Lower lobe of right lung (tissue), 2 donors: ENCODE measurements at regions not wholly inside any gene's neighbourhood (a gene's known extent, or its start where the extent isn't known, plus 50 kb on each side); places are given as distances from the start of the nearest gene placed in this dataset.

Source experiments
- ATAC-seq, 2 donors: fragments of 200-7000 bp; cut with Tn5 transposase; one replicate each; pipeline ENCODE4 v1.9.1; 2020 to 2022; ENCODE audit warnings: mild to moderate bottlenecking in 2 of 2, moderate library complexity in 2 of 2
- DNase-seq: peaks from one replicate; pipeline ENCODE4 v3.0.0-alpha.2; 2020
- H3K27ac ChIP-seq: fragments of 200-600 bp; one replicate; pipeline ENCODE4 v1.8.0; 2022
- H3K27me3 ChIP-seq: fragments of 200-600 bp; one replicate; pipeline ENCODE4 v1.8.0; 2022; ENCODE audit warnings: low read depth
- H3K36me3 ChIP-seq: fragments of 200-600 bp; one replicate; pipeline ENCODE4 v1.8.0; 2022; ENCODE audit warnings: mild to moderate bottlenecking
- H3K4me1 ChIP-seq: fragments of 200-600 bp; one replicate; pipeline ENCODE4 v1.8.0; 2022
- H3K4me3 ChIP-seq: fragments of 200-600 bp; one replicate; pipeline ENCODE4 v1.8.0; 2022; ENCODE audit warnings: mild to moderate bottlenecking
- H3K9me3 ChIP-seq: fragments of 200-600 bp; one replicate; pipeline ENCODE4 v1.8.0; 2022
- intact Hi-C: fragments of 100-400 bp; cut with DNase I; formaldehyde crosslinking; loops from one replicate; pipeline ENCODE4 v1.11.0; 2022
- TF ChIP-seq, protein P1 (sequence below): fragments of 200-600 bp; IDR thresholded peaks from one replicate; pipeline ENCODE4 v1.8.0; 2022; ENCODE audit warnings: antibody characterized with exemption, mild to moderate bottlenecking
- donor health status: DM: no; HTN: yes; CAD: no; lungs with severe emphysema.

DNA sequence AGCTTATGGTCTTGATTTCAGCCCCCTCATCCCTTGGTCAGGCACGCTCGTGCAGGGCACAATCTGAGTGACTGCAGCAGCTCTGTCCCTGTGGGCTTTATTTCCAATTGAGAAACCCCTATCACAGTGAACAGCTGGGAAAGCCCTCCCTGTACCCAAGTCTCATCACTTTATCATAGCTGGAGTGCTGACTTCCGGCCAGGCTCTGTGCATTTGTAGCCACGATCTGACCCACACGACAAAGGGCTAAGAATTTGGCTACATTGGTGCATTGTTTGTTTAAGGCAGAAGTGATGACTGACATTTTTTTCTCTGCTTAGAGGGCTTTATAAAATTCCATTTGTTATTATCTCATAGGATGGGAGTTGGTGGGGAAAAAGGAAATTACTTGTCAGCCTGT, 184.4 kb downstream of the KCNS3 start:
- Histone ChIP-seq H3K4me1 (no peaks in the 10 kb centered on the region), H3K27ac (peak overlapping the region; percentile 64), H3K36me3 (no peaks in the 10 kb centered on the region), H3K4me3 (no peak overlapping the region), H3K27me3 (no peaks in the 10 kb centered on the region), H3K9me3 (no peaks in the 10 kb centered on the region)
- intact Hi-C loops, result no loop called here
- ATAC-seq, result peak; percentile 31 to 60
- DNase-seq, result no peak
- TF ChIP-seq, protein P1, sequence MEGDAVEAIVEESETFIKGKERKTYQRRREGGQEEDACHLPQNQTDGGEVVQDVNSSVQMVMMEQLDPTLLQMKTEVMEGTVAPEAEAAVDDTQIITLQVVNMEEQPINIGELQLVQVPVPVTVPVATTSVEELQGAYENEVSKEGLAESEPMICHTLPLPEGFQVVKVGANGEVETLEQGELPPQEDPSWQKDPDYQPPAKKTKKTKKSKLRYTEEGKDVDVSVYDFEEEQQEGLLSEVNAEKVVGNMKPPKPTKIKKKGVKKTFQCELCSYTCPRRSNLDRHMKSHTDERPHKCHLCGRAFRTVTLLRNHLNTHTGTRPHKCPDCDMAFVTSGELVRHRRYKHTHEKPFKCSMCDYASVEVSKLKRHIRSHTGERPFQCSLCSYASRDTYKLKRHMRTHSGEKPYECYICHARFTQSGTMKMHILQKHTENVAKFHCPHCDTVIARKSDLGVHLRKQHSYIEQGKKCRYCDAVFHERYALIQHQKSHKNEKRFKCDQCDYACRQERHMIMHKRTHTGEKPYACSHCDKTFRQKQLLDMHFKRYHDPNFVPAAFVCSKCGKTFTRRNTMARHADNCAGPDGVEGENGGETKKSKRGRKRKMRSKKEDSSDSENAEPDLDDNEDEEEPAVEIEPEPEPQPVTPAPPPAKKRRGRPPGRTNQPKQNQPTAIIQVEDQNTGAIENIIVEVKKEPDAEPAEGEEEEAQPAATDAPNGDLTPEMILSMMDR, result no peak

DNA sequence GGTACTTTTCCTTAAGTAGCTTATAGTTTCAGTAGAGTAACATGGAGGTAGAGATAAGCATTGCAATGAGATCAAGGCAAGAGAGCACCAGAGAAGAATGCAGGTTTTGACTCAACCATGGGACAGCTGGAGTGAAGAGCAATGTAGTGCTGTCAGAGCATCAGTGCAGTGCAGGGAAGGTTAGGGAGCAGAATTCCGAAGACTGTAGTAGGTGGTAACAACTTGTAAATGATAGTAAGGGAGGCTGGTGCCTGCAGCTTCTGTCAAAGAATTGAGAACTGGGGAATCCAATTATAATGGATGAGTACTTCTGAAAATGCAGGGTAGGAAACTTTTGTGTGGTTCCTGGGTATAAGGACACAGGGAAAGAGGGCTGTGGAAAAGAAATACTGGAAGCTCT, 183.2 kb downstream of the KCNS3 start:
- TF ChIP-seq, protein P1, result no peak
- ATAC-seq (no peak), DNase-seq (no peak)
- intact Hi-C loops, result no loop called here
- H3K4me1 ChIP-seq, result no peaks in the 10 kb centered on the region
- no peak overlapping the region for H3K27ac ChIP-seq
- no peaks in the 10 kb centered on the region for H3K36me3 ChIP-seq
- H3K27me3 ChIP-seq, result no peaks in the 10 kb centered on the region
- no peak overlapping the region for H3K4me3 ChIP-seq
- H3K9me3 ChIP-seq, result no peaks in the 10 kb centered on the region

DNA sequence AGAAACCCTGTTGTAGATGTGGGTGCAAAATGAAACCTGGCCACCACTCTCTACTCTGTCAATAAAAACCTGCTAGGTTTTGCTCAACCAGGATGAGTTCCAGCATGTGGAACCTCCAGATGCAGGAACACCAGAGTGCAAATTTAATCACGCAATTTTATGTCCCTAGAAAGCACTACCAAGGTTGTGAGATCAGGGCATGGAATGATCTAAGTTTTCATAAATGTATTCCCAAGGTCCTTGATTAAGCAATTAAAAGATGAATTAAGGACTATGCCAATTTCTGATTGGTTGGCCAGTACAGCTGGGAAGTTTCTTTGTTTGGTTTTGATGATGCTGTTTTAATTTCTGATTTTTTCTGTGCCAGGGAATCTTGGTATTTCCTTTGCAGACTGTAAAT, 179.2 kb downstream of the KCNS3 start:
- no peak overlapping the region for H3K4me3 ChIP-seq
- TF ChIP-seq, protein P1, result no peak
- H3K27ac ChIP-seq, result no peak overlapping the region
- intact Hi-C loops, result no loop called here
- DNase-seq (no peak), ATAC-seq (no peak)
- no peaks in the 10 kb centered on the region for H3K4me1 ChIP-seq
- no peaks in the 10 kb centered on the region for H3K27me3 ChIP-seq
- no peaks in the 10 kb centered on the region for H3K36me3 ChIP-seq
- H3K9me3 ChIP-seq, result no peaks in the 10 kb centered on the region

DNA sequence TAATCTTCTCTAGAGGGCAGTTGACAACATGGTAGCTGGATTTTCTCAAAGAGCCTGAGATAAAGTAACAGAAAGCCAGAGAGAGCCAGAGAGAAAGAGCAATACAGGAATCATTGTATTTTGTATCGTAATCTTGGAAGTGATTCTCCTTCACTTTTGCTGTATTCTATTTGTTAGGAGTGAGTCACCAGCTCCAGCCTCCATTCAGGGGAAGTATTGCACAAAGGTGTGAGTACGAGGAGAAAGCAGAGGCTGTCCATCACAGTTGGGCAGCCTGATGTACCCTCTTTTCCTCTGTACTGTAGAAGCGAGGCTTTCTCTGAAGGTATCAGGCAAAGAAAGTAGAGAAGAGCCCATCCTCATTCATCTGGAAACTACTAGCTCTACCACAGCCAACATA, 176.8 kb downstream of the KCNS3 start:
- H3K36me3 ChIP-seq, result no peaks in the 10 kb centered on the region
- TF ChIP-seq, protein P1, result no peak
- H3K9me3 ChIP-seq, result no peaks in the 10 kb centered on the region
- DNase-seq, result no peak
- intact Hi-C loops, result no loop called here
- ATAC-seq, result no peak
- H3K4me3 ChIP-seq, result no peak overlapping the region
- no peak overlapping the region for H3K27ac ChIP-seq
- no peaks in the 10 kb centered on the region for H3K27me3 ChIP-seq
- no peaks in the 10 kb centered on the region for H3K4me1 ChIP-seq

DNA sequence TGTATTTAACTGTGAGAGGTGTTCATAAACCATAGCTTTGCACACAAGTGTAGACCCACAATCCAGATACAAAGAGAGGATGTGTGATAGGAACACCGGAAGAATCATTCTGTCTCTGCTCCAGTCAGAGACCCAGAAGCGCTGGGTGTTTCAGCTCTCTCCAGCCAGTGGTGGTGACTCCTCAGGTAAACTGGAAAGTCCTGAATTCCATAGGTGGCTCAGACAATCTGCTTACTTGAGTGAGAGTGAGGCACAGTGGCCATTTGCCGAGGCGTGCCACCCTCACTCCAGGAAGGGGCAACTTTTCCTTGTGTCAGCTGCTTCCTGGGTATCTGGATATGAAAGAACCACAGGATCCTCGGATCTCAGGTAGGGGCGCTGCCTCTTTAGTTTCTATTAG, 171.5 kb downstream of the KCNS3 start:
- intact Hi-C loops, result no loop called here
- Histone ChIP-seq H3K27ac (no peak overlapping the region), H3K9me3 (no peaks in the 10 kb centered on the region), H3K27me3 (no peaks in the 10 kb centered on the region), H3K4me1 (no peaks in the 10 kb centered on the region), H3K4me3 (no peak overlapping the region), H3K36me3 (no peaks in the 10 kb centered on the region)
- no peak for DNase-seq
- no peak for ATAC-seq
- TF ChIP-seq, protein P1, result no peak

DNA sequence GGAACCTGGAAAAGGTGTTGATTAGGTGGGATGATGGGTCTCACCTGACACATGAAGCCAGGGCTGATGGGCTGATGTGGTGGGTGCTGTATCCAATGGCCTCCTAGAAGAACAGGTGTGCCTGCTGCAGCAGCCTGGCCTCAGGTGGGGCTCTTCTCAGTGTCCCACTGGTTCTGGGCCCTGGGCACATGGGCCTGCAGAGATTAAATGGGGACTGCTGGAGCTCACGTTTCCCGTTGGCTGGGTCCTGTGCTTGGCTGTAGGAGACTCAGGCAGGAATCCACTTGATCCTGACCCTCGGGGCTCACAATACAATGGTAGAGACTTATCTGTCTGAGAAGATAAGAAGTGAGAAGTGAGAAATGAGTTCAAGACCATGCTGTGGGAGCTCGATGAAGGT, 170.9 kb downstream of the KCNS3 start:
- Histone ChIP-seq H3K4me1 (no peaks in the 10 kb centered on the region), H3K9me3 (no peaks in the 10 kb centered on the region), H3K4me3 (no peak overlapping the region), H3K27ac (no peak overlapping the region), H3K36me3 (no peaks in the 10 kb centered on the region), H3K27me3 (no peaks in the 10 kb centered on the region)
- DNase-seq (no peak), ATAC-seq (no peak)
- TF ChIP-seq, protein P1, result no peak
- intact Hi-C loops, result no loop called here
